ENCODE measurements at regions not wholly inside any gene's neighbourhood (a gene's known extent, or its start where the extent isn't known, plus 50 kb on each side); places are given as distances from the start of the nearest gene placed in this dataset.
A peak's percentile ranks its signal among the peaks of the same experiment; 100 is the strongest.

GRCh38 chr6:20302702-20303251, 90.5 kb upstream of the MBOAT1 start:
- H3K9me3 ChIP-seq (ENCODE audit: control insufficient read depth in 2 of 2, insufficient read depth in 1 of 2, low read depth in 1 of 2, low read length in 1 of 2), result no peaks in the 10 kb centered on the region
- 64 to 77% (median 74%) methylated on average over 5 of the region's 5 CpGs for WGBS, 3 donors
- FAIRE-seq, result no peak

GRCh38 chr6:20306491-20306890, 94.2 kb upstream of the MBOAT1 start:
- no peak overlapping the region for H3K27ac ChIP-seq (ENCODE audit: low read depth in 1 of 3, low read length in 2 of 3)
- FAIRE-seq, result no peak
- 85 to 89% (median 86%) methylated on average over 14 of the region's 14 CpGs for WGBS, 3 donors
- H3K36me3 ChIP-seq (ENCODE audit: control insufficient read depth in 3 of 3, insufficient read depth in 2 of 3, low read depth in 1 of 3, low read length in 3 of 3), result no peaks in the 10 kb centered on the region
- no peaks in the 10 kb centered on the region for H3K27me3 ChIP-seq (ENCODE audit: control insufficient read depth in 3 of 3, insufficient read depth in 3 of 3, low read length in 3 of 3)
- no peak overlapping the region for H3K4me3 ChIP-seq (ENCODE audit: low read depth in 1 of 3, low read length in 3 of 3)
- no peaks in the 10 kb centered on the region for H3K4me1 ChIP-seq (ENCODE audit: control insufficient read depth in 3 of 3, insufficient read depth in 2 of 3, low read depth in 1 of 3, low read length in 2 of 3)
- no peaks in the 10 kb centered on the region for H3K9me3 ChIP-seq (ENCODE audit: control insufficient read depth in 2 of 2, insufficient read depth in 1 of 2, low read depth in 1 of 2, low read length in 1 of 2)
- DNase-seq, result no peak

More at GRCh38 chr6:20302702-20303251, 90.5 kb upstream of the MBOAT1 start:
- no peaks in the 10 kb centered on the region for H3K36me3 ChIP-seq (ENCODE audit: control insufficient read depth in 3 of 3, insufficient read depth in 2 of 3, low read depth in 1 of 3, low read length in 3 of 3)
- no peak for DNase-seq
- H3K27ac ChIP-seq (ENCODE audit: low read depth in 1 of 3, low read length in 2 of 3), result no peak overlapping the region
- H3K4me3 ChIP-seq (ENCODE audit: low read depth in 1 of 3, low read length in 3 of 3), result no peak overlapping the region
- no peaks in the 10 kb centered on the region for H3K27me3 ChIP-seq (ENCODE audit: control insufficient read depth in 3 of 3, insufficient read depth in 3 of 3, low read length in 3 of 3)
- H3K4me1 ChIP-seq (ENCODE audit: control insufficient read depth in 3 of 3, insufficient read depth in 2 of 3, low read depth in 1 of 3, low read length in 2 of 3), result no peaks in the 10 kb centered on the region

GRCh38 chr6:20309186-20309585, 92.5 kb upstream of the E2F3 start:
- WGBS, 3 donors, result 78 to 86% (median 83%) methylated on average over 2 of the region's 2 CpGs
- Histone ChIP-seq H3K9me3 (ENCODE audit: control insufficient read depth in 2 of 2, insufficient read depth in 1 of 2, low read depth in 1 of 2, low read length in 1 of 2) (no peaks in the 10 kb centered on the region), H3K27me3 (ENCODE audit: control insufficient read depth in 3 of 3, insufficient read depth in 3 of 3, low read length in 3 of 3) (no peaks in the 10 kb centered on the region), H3K4me1 (ENCODE audit: control insufficient read depth in 3 of 3, insufficient read depth in 2 of 3, low read depth in 1 of 3, low read length in 2 of 3) (peaks cover 5 to 16% (median 5%) of the 10 kb centered on the region in 3 donors), H3K4me3 (ENCODE audit: low read depth in 1 of 3, low read length in 3 of 3) (no peak overlapping the region), H3K27ac (ENCODE audit: low read depth in 1 of 3, low read length in 2 of 3) (no peak overlapping the region), H3K36me3 (ENCODE audit: control insufficient read depth in 3 of 3, insufficient read depth in 2 of 3, low read depth in 1 of 3, low read length in 3 of 3) (no peaks in the 10 kb centered on the region)
- FAIRE-seq (no peak), DNase-seq (no peak)

- DNase-seq (no peak), FAIRE-seq (no peak)
- Histone ChIP-seq H3K27me3 (ENCODE audit: control insufficient read depth in 3 of 3, insufficient read depth in 3 of 3, low read length in 3 of 3) (no peaks in the 10 kb centered on the region), H3K4me3 (ENCODE audit: low read depth in 1 of 3, low read length in 3 of 3) (no peak overlapping the region), H3K9me3 (ENCODE audit: control insufficient read depth in 2 of 2, insufficient read depth in 1 of 2, low read depth in 1 of 2, low read length in 1 of 2) (no peaks in the 10 kb centered on the region), H3K4me1 (ENCODE audit: control insufficient read depth in 3 of 3, insufficient read depth in 2 of 3, low read depth in 1 of 3, low read length in 2 of 3) (peaks cover 5 to 26% (median 7%) of the 10 kb centered on the region in 3 donors), H3K27ac (ENCODE audit: low read depth in 1 of 3, low read length in 2 of 3) (no peak overlapping the region), H3K36me3 (ENCODE audit: control insufficient read depth in 3 of 3, insufficient read depth in 2 of 3, low read depth in 1 of 3, low read length in 3 of 3) (no peaks in the 10 kb centered on the region)
- WGBS, 3 donors, result 89 to 90% (median 89%) methylated on average over 1 of the region's 1 CpG
These were observed 91.5 kb upstream of the E2F3 start for GRCh38 chr6:20310185-20310584.

- H3K4me1 ChIP-seq (ENCODE audit: control insufficient read depth in 3 of 3, insufficient read depth in 2 of 3, low read depth in 1 of 3, low read length in 2 of 3), result peaks cover 5 to 33% (median 7%) of the 10 kb centered on the region in 3 donors
- DNase-seq, result peak; percentile 40 to 61
- H3K36me3 ChIP-seq (ENCODE audit: control insufficient read depth in 3 of 3, insufficient read depth in 2 of 3, low read depth in 1 of 3, low read length in 3 of 3), result no peaks in the 10 kb centered on the region
- H3K4me3 ChIP-seq (ENCODE audit: low read depth in 1 of 3, low read length in 3 of 3), result no peak overlapping the region
- no peaks in the 10 kb centered on the region for H3K27me3 ChIP-seq (ENCODE audit: control insufficient read depth in 3 of 3, insufficient read depth in 3 of 3, low read length in 3 of 3)
- 22 to 42% (median 35%) methylated on average over 5 of the region's 5 CpGs for WGBS, 3 donors
- no peaks in the 10 kb centered on the region for H3K9me3 ChIP-seq (ENCODE audit: control insufficient read depth in 2 of 2, insufficient read depth in 1 of 2, low read depth in 1 of 2, low read length in 1 of 2)
- no peak for FAIRE-seq
- no peak overlapping the region for H3K27ac ChIP-seq (ENCODE audit: low read depth in 1 of 3, low read length in 2 of 3)
These were observed 89.1 kb upstream of the E2F3 start for GRCh38 chr6:20312606-20313005.

GRCh38 chr6:20313051-20313450, 88.6 kb upstream of the E2F3 start:
- no peak for FAIRE-seq
- WGBS, 3 donors, result 28 to 52% (median 42%) methylated on average over 3 of the region's 3 CpGs

GRCh38 chr6:20313960-20314530, 87.6 kb upstream of the E2F3 start:
- FAIRE-seq (no peak), DNase-seq (no peak)
- H3K9me3 ChIP-seq (ENCODE audit: control insufficient read depth in 2 of 2, insufficient read depth in 1 of 2, low read depth in 1 of 2, low read length in 1 of 2), result no peaks in the 10 kb centered on the region
- H3K27me3 ChIP-seq (ENCODE audit: control insufficient read depth in 3 of 3, insufficient read depth in 3 of 3, low read length in 3 of 3), result no peaks in the 10 kb centered on the region
- H3K27ac ChIP-seq (ENCODE audit: low read depth in 1 of 3, low read length in 2 of 3), result peak overlapping the region in 2 of 3 donors; percentile 22 to 66
- H3K4me3 ChIP-seq (ENCODE audit: low read depth in 1 of 3, low read length in 3 of 3), result no peak overlapping the region
- WGBS, 3 donors, result 43 to 57% (median 48%) methylated on average over 7 of the region's 7 CpGs
- H3K4me1 ChIP-seq (ENCODE audit: control insufficient read depth in 3 of 3, insufficient read depth in 2 of 3, low read depth in 1 of 3, low read length in 2 of 3), result peaks cover 5 to 33% (median 7%) of the 10 kb centered on the region in 3 donors
- H3K36me3 ChIP-seq (ENCODE audit: control insufficient read depth in 3 of 3, insufficient read depth in 2 of 3, low read depth in 1 of 3, low read length in 3 of 3), result no peaks in the 10 kb centered on the region

More at GRCh38 chr6:20313051-20313450, 88.6 kb upstream of the E2F3 start:
- no peak overlapping the region for H3K4me3 ChIP-seq (ENCODE audit: low read depth in 1 of 3, low read length in 3 of 3)
- no peaks in the 10 kb centered on the region for H3K27me3 ChIP-seq (ENCODE audit: control insufficient read depth in 3 of 3, insufficient read depth in 3 of 3, low read length in 3 of 3)
- peaks cover 5 to 33% (median 7%) of the 10 kb centered on the region in 3 donors for H3K4me1 ChIP-seq (ENCODE audit: control insufficient read depth in 3 of 3, insufficient read depth in 2 of 3, low read depth in 1 of 3, low read length in 2 of 3)
- H3K27ac ChIP-seq (ENCODE audit: low read depth in 1 of 3, low read length in 2 of 3), result peak overlapping the region in 1 of 3 donors; percentile 66
- H3K36me3 ChIP-seq (ENCODE audit: control insufficient read depth in 3 of 3, insufficient read depth in 2 of 3, low read depth in 1 of 3, low read length in 3 of 3), result no peaks in the 10 kb centered on the region
- H3K9me3 ChIP-seq (ENCODE audit: control insufficient read depth in 2 of 2, insufficient read depth in 1 of 2, low read depth in 1 of 2, low read length in 1 of 2), result no peaks in the 10 kb centered on the region
- no peak for DNase-seq

- Histone ChIP-seq H3K9me3 (ENCODE audit: control insufficient read depth in 2 of 2, insufficient read depth in 1 of 2, low read depth in 1 of 2, low read length in 1 of 2) (no peaks in the 10 kb centered on the region), H3K27me3 (ENCODE audit: control insufficient read depth in 3 of 3, insufficient read depth in 3 of 3, low read length in 3 of 3) (no peaks in the 10 kb centered on the region), H3K4me3 (ENCODE audit: low read depth in 1 of 3, low read length in 3 of 3) (no peak overlapping the region), H3K27ac (ENCODE audit: low read depth in 1 of 3, low read length in 2 of 3) (peak overlapping the region in 2 of 3 donors; percentile 17 to 66), H3K4me1 (ENCODE audit: control insufficient read depth in 3 of 3, insufficient read depth in 2 of 3, low read depth in 1 of 3, low read length in 2 of 3) (peaks cover 5 to 33% (median 7%) of the 10 kb centered on the region in 3 donors), H3K36me3 (ENCODE audit: control insufficient read depth in 3 of 3, insufficient read depth in 2 of 3, low read depth in 1 of 3, low read length in 3 of 3) (no peaks in the 10 kb centered on the region)
- 15 to 55% (median 40%) methylated on average over 4 of the region's 4 CpGs for WGBS, 3 donors
- DNase-seq (peak; percentile 67 to 86), FAIRE-seq (no peak)
These were observed 86.5 kb upstream of the E2F3 start for GRCh38 chr6:20314866-20315845.
